ENCODE measurements at regions not wholly inside any gene's neighbourhood (a gene's known extent, or its start where the extent isn't known, plus 50 kb on each side); places are given as distances from the start of the nearest gene placed in this dataset.

- Histone ChIP-seq H3K14ac (ENCODE audit: insufficient read length) (no peak overlapping the region), H3K4me1 (replicated peaks in 1 of 4; ENCODE audit: control insufficient read depth in 3 of 4, insufficient read depth in 4 of 4, low read length in 3 of 4) (no peaks in the 10 kb centered on the region), H3K4me2 (ENCODE audit: insufficient read depth in 1 of 2, low read depth in 2 of 2, low read length in 2 of 2) (no peak overlapping the region), H3K27me3 (replicated peaks in 1 of 4; ENCODE audit: control insufficient read depth in 3 of 4, extremely low read depth in 1 of 4, insufficient read depth in 3 of 4, low read length in 3 of 4) (no peaks in the 10 kb centered on the region), H3K4ac (replicated peaks; ENCODE audit: insufficient read length, low read depth, low read length) (no peak overlapping the region), H3K27ac (ENCODE audit: low read depth, low read length) (no peak overlapping the region), H2BK15ac (ENCODE audit: low read length) (no peak overlapping the region), H3K79me1 (ENCODE audit: low read depth, low read length) (no peaks in the 10 kb centered on the region), H3K9ac (replicated peaks in 1 of 4; ENCODE audit: extremely low read depth in 1 of 4, low read depth in 3 of 4, low read length in 3 of 4) (peak overlapping the region in 1 of 4 experiments; percentile 34; a peak in 1 of 7 replicates), H4K20me1 (replicated peaks in 1 of 2; ENCODE audit: control insufficient read depth in 1 of 2, insufficient read depth in 2 of 2, low read length in 2 of 2) (no peaks in the 10 kb centered on the region), H2AK5ac (ENCODE audit: low read depth, low read length) (no peak overlapping the region), H3K18ac (ENCODE audit: extremely low read depth, low read length) (no peak overlapping the region), H3K79me2 (ENCODE audit: control insufficient read depth in 1 of 2, insufficient read depth in 2 of 2, low read length in 2 of 2) (no peaks in the 10 kb centered on the region), H3K4me3 (ENCODE audit: extremely low read depth in 1 of 4, insufficient read depth in 2 of 4, low read depth in 3 of 4, low read length in 4 of 4) (no peak overlapping the region), H2BK5ac (ENCODE audit: low read depth, low read length) (no peak overlapping the region), H4K91ac (replicated peaks; ENCODE audit: insufficient read length, low read length) (no peak overlapping the region), H2AFZ (ENCODE audit: low read length) (no peak overlapping the region), H3K23ac (ENCODE audit: insufficient read length) (no peak overlapping the region), H3K56ac (replicated peaks; ENCODE audit: insufficient read length, low read depth, low read length) (no peak overlapping the region), H4K5ac (ENCODE audit: insufficient read length, low read depth, low read length) (no peak overlapping the region), H4K8ac (ENCODE audit: extremely low read depth, insufficient read depth, low read length) (no peak overlapping the region), H2BK20ac (ENCODE audit: low read length) (no peak overlapping the region), H3K9me3 (ENCODE audit: insufficient read depth in 2 of 2, low read depth in 1 of 2, low read length in 1 of 2) (no peaks in the 10 kb centered on the region), H3K36me3 (ENCODE audit: control insufficient read depth in 2 of 4, insufficient read depth in 4 of 4, low read length in 3 of 4) (no peaks in the 10 kb centered on the region), H2BK12ac (ENCODE audit: low read depth, low read length) (no peak overlapping the region), H2BK120ac (replicated peaks; ENCODE audit: low read depth, low read length) (no peak overlapping the region), H3K23me2 (ENCODE audit: low read depth, low read length) (no peaks in the 10 kb centered on the region)
- TF ChIP-seq BRCA1 (IDR thresholded peaks at IDR 0.05; ENCODE audit: low read depth, low read length), result no peak
- CTCF ChIA-PET (ENCODE audit: partially characterized antibody), result no interaction called here
- no peak for FAIRE-seq
- POLR2A ChIA-PET (ENCODE audit: partially characterized antibody), result no interaction called here
- no peak for DNase-seq (ENCODE audit: low read depth in 1 of 2, low spot score in 2 of 2)
Observed at GRCh38 chr4:144579411-144580030, 66.4 kb upstream of the HHIP start.

Data from H1 (cell line).